IMR-90 (cell line): ENCODE measurements at regions not wholly inside any gene's neighbourhood (a gene's known extent, or its start where the extent isn't known, plus 50 kb on each side); places are given as distances from the start of the nearest gene placed in this dataset.

ENCODE experiments used
- ATAC-seq: fragments of 200-7000 bp; cut with Tn5 transposase; 2 replicates; pipeline ENCODE4 v1.9.1; 2020; ENCODE audit warnings: low read depth, mild to moderate bottlenecking, moderate library complexity
- BruUV-seq: library from RNA; stranded (reverse); fragments of 400-500 nt; replicated peaks from 2 replicates; lab custom pipeline; 2021; lab: Mats Ljungman, UMichigan
- CTCF ChIA-PET: fragments of 300-600 bp; formaldehyde crosslinking; extraction: SDS; loops from one replicate; lab custom pipeline; 2021; ENCODE audit warnings: antibody characterized with exemption; lab: Yijun Ruan, JAX
- POLR2A ChIA-PET: fragments of 300-600 bp; sonication (Branson Sonifier 250); formaldehyde crosslinking; loops from one replicate; lab custom pipeline; 2022; ENCODE audit warnings: antibody characterized with exemption; ENCODE audit not compliant: unreplicated experiment; lab: Charles Lee
- DNase-seq: peaks from one replicate; pipeline ENCODE4 v3.0.0; 2013
- H2AFZ ChIP-seq: replicated peaks from 2 replicates; pipeline ENCODE3; 2013; ENCODE audit warnings: low read length, mild to moderate bottlenecking; ENCODE audit not compliant: poor library complexity
- H2AK5ac ChIP-seq: 2 replicates; pipeline ENCODE4 v1.6.1; 2013; ENCODE audit warnings: low read depth, low read length, inconsistent platforms
- H2AK9ac ChIP-seq: replicated peaks from 2 replicates; pipeline ENCODE3; 2013; ENCODE audit warnings: mild to moderate bottlenecking, low read depth, low read length, moderate library complexity; ENCODE audit not compliant: poor library complexity
- H2BK120ac ChIP-seq: 2 replicates; pipeline ENCODE4 v1.6.1; 2013; ENCODE audit warnings: low read depth, low read length, inconsistent platforms
- H2BK15ac ChIP-seq: 3 replicates; pipeline ENCODE4 v1.6.1; 2013; ENCODE audit warnings: low read depth, low read length, inconsistent platforms
- H2BK20ac ChIP-seq: 2 replicates; pipeline ENCODE4 v1.6.1; 2013; ENCODE audit warnings: low read depth, mild to moderate bottlenecking, inconsistent platforms, low read length, moderate library complexity
- H2BK5ac ChIP-seq: 2 replicates; pipeline ENCODE4 v1.6.1; 2013; ENCODE audit warnings: mild to moderate bottlenecking, low read depth, low read length, inconsistent platforms; ENCODE audit not compliant: poor library complexity, severe bottlenecking
- H3K14ac ChIP-seq: replicated peaks from 2 replicates; pipeline ENCODE4 v1.6.1; 2013; ENCODE audit warnings: low read depth, low read length, inconsistent platforms
- H3K18ac ChIP-seq: 2 replicates; pipeline ENCODE4 v1.6.1; 2013; ENCODE audit warnings: low read depth, low read length, control low read depth
- H3K23ac ChIP-seq: 2 replicates; pipeline ENCODE4 v1.6.1; 2013; ENCODE audit warnings: low read depth, low read length, inconsistent platforms
- H3K27ac ChIP-seq: 2 replicates; pipeline ENCODE4 v1.5.1; 2013; ENCODE audit warnings: mild to moderate bottlenecking, control low read depth, low read length; ENCODE audit not compliant: insufficient read depth
- H3K27me3 ChIP-seq: 2 replicates; pipeline ENCODE4 v1.6.1; 2013; ENCODE audit warnings: low read length; ENCODE audit not compliant: control insufficient read depth, insufficient read depth
- H3K36me3 ChIP-seq: 2 replicates; pipeline ENCODE4 v1.6.1; 2013; ENCODE audit warnings: low read length, mixed read lengths; ENCODE audit not compliant: control insufficient read depth, insufficient read depth
- H3K4ac ChIP-seq: 2 replicates; pipeline ENCODE4 v1.6.1; 2013; ENCODE audit warnings: low read depth, low read length, inconsistent platforms
- H3K4me1 ChIP-seq: 2 replicates; pipeline ENCODE4 v1.6.1; 2013; ENCODE audit warnings: low read length, mixed read lengths; ENCODE audit not compliant: control insufficient read depth, insufficient read depth
- H3K4me2 ChIP-seq: 2 replicates; pipeline ENCODE4 v1.6.1; 2013; ENCODE audit warnings: low read depth, mild to moderate bottlenecking, control low read depth, low read length, moderate library complexity
- H3K4me3 ChIP-seq: 2 replicates; pipeline ENCODE4 v1.5.1; 2013; ENCODE audit warnings: low read depth, mild to moderate bottlenecking, control low read depth, low read length, moderate library complexity; ENCODE audit not compliant: insufficient read depth
- H3K56ac ChIP-seq: 2 replicates; pipeline ENCODE4 v1.6.1; 2013; ENCODE audit warnings: low read length, inconsistent platforms; ENCODE audit not compliant: insufficient read depth; ENCODE audit errors: extremely low read depth
- H3K79me1 ChIP-seq, 2 experiments: 2 replicates each; pipeline ENCODE4 v1.6.1; 2013; ENCODE audit warnings: low read length in 2 of 2, inconsistent platforms in 1 of 2, low read depth in 1 of 2
- H3K9ac ChIP-seq: 2 replicates; pipeline ENCODE4 v1.6.1; 2013; ENCODE audit warnings: low read depth, low read length, control low read depth
- H3K9me1 ChIP-seq: 2 replicates; pipeline ENCODE4 v1.6.1; 2013; ENCODE audit warnings: low read length, inconsistent platforms; ENCODE audit not compliant: insufficient read depth
- H3K9me3 ChIP-seq: 2 replicates; pipeline ENCODE4 v1.6.1; 2013; ENCODE audit warnings: low read length; ENCODE audit not compliant: control insufficient read depth, insufficient read depth
- H4K20me1 ChIP-seq: 2 replicates; pipeline ENCODE4 v1.6.1; 2013; ENCODE audit warnings: low read length, inconsistent platforms; ENCODE audit not compliant: insufficient read depth
- H4K5ac ChIP-seq: 2 replicates; pipeline ENCODE4 v1.6.1; 2013; ENCODE audit warnings: mild to moderate bottlenecking, low read depth, low read length, control low read depth
- H4K8ac ChIP-seq, 2 experiments: 2 replicates each; pipeline ENCODE4 v1.6.1; 2013; ENCODE audit warnings: low read depth in 2 of 2, low read length in 2 of 2, control low read depth in 1 of 2, inconsistent platforms in 1 of 2
- H4K91ac ChIP-seq: 2 replicates; pipeline ENCODE4 v1.6.1; 2013; ENCODE audit warnings: low read depth, low read length, inconsistent platforms; ENCODE audit not compliant: insufficient read depth
- BHLHE40 ChIP-seq: fragments of 150-350 bp; IDR thresholded peaks from 2 replicates; pipeline ENCODE4 v1.6.1; 2016; ENCODE audit warnings: mild to moderate bottlenecking, low read depth, low read length
- CEBPB ChIP-seq: IDR thresholded peaks from 2 replicates; pipeline ENCODE4 v1.6.1; 2012; ENCODE audit warnings: low read depth, low read length, improper control_type of control experiment
- MXI1 ChIP-seq: IDR thresholded peaks from 2 replicates; pipeline ENCODE4 v1.6.1; 2012; ENCODE audit warnings: low read depth, mild to moderate bottlenecking, low read length, moderate library complexity, borderline replicate concordance
- NFE2L2 ChIP-seq: fragments of 150-350 bp; IDR thresholded peaks from 2 replicates; pipeline ENCODE4 v1.6.1; 2016; ENCODE audit warnings: low read depth, mild to moderate bottlenecking, low read length
- RAD21 ChIP-seq: IDR thresholded peaks from 2 replicates; pipeline ENCODE4 v1.6.1; 2012; ENCODE audit warnings: low read length, improper control_type of control experiment
- RCOR1 ChIP-seq: IDR thresholded peaks from 2 replicates; pipeline ENCODE4 v1.6.1; 2012; ENCODE audit warnings: mild to moderate bottlenecking, low read length, improper control_type of control experiment; ENCODE audit not compliant: insufficient replicate concordance
- SMC3 ChIP-seq: fragments of 150-350 bp; IDR thresholded peaks from 2 replicates; pipeline ENCODE4 v1.6.1; 2016; ENCODE audit warnings: low read depth, mild to moderate bottlenecking, antibody characterized with exemption, low read length, moderate library complexity
- WGBS, 2 experiments: methylation state at CpG; one replicate each; pipeline versions ENCODE4 v1.1.5 to v1.1.7; 2013; ENCODE audit warnings: missing lambda C conversion rate in 2 of 2; ENCODE audit not compliant: insufficient read length in 1 of 2; ENCODE audit errors: extremely low coverage in 2 of 2; 5-methylcytosine and 5-hydroxymethylcytosine counted together
- dilution Hi-C: fragments of 300-500 bp; cut with HindIII; formaldehyde crosslinking; loops from one replicate; pipeline ENCODE4 v1.14.3; 2018; ENCODE audit warnings: low sequenced_read_pairs; ENCODE audit not compliant: unreplicated experiment
- in situ Hi-C: fragments of 300-500 bp; cut with MboI; formaldehyde crosslinking; loops from 3 replicates; pipeline ENCODE4 v1.14.3; 2019; ENCODE audit warnings: low sequenced_read_pairs, inconsistent platforms, mixed read lengths
- intact Hi-C: fragments of 100-400 bp; cut with micrococcal nuclease; formaldehyde crosslinking; loops from 2 replicates; pipeline ENCODE4 v1.10.0; 2022

GRCh38 chr3:23035927-23036640, 167.0 kb upstream of the UBE2E2 start:
- Histone ChIP-seq H3K27ac (no peak overlapping the region), H3K27me3 (no peaks in the 10 kb centered on the region; the same call in 1 of the 2 replicates)
- POLR2A ChIA-PET, result no interaction called here

More at GRCh38 chr3:23035927-23036640, 167.0 kb upstream of the UBE2E2 start:
- no peak overlapping the region for H2AK5ac ChIP-seq
- no peak overlapping the region for H2BK20ac ChIP-seq
- no peak overlapping the region for H2BK15ac ChIP-seq
- BruUV-seq, result no TSS peak
- H4K91ac ChIP-seq, result no peak overlapping the region
- no peak overlapping the region for H4K8ac ChIP-seq
- intact Hi-C loops (no loop called here), in situ Hi-C loops (no loop called here), dilution Hi-C loops (no loop called here)
- H3K18ac ChIP-seq, result no peak overlapping the region
- H3K9me3 ChIP-seq, result no peaks in the 10 kb centered on the region
- no CpG with 5 or more reads among the region's 9 CpGs for WGBS, 2 experiments
- no peaks in the 10 kb centered on the region for H4K20me1 ChIP-seq
- no peak overlapping the region for H3K4ac ChIP-seq
- no peaks in the 10 kb centered on the region for H3K36me3 ChIP-seq
- H2AK9ac ChIP-seq, result no peak overlapping the region
- H2BK5ac ChIP-seq, result no peak overlapping the region
- no peak overlapping the region for H3K4me3 ChIP-seq
- no peaks in the 10 kb centered on the region for H3K4me1 ChIP-seq
- H4K5ac ChIP-seq, result no peak overlapping the region
- no peak overlapping the region for H2AFZ ChIP-seq
- CTCF ChIA-PET, result no interaction called here
- no peak overlapping the region for H3K4me2 ChIP-seq
- no peaks in the 10 kb centered on the region for H3K79me1 ChIP-seq
- ATAC-seq (no peak), DNase-seq (no peak)
- no peak overlapping the region for H3K9ac ChIP-seq
- no peak overlapping the region for H2BK120ac ChIP-seq
- H3K9me1 ChIP-seq, result no peaks in the 10 kb centered on the region
- no peak overlapping the region for H3K56ac ChIP-seq
- no peak overlapping the region for H3K14ac ChIP-seq
- H3K23ac ChIP-seq, result no peak overlapping the region
- TF ChIP-seq BHLHE40 (no peak), MXI1 (no peak), SMC3 (no peak), CEBPB (no peak), NFE2L2 (no peak), RAD21 (no peak), RCOR1 (no peak)
